Osteocyte (in vitro differentiated cells): ENCODE measurements at regions not wholly inside any gene's neighbourhood (a gene's known extent, or its start where the extent isn't known, plus 50 kb on each side); places are given as distances from the start of the nearest gene placed in this dataset.
"Not testable (repeated sequence)": the region's sequence is repeated elsewhere in the genome, so short reads cannot be mapped to it uniquely, and the experiment has no call there.

ENCODE experiments used
- DNase-seq: peaks from one replicate; pipeline ENCODE4 v3.0.0; 2021; ENCODE audit warnings: mixed read lengths; ENCODE audit not compliant: unreplicated experiment; ENCODE audit errors: extremely low spot score
- H3K27ac Mint-ChIP-seq: one replicate; pipeline ENCODE4 v1.8.0; 2021; ENCODE audit warnings: mild to moderate bottlenecking, mixed read lengths; ENCODE audit not compliant: unreplicated experiment
- H3K27me3 Mint-ChIP-seq: one replicate; pipeline ENCODE4 v1.8.0; 2021; ENCODE audit warnings: mixed read lengths; ENCODE audit not compliant: unreplicated experiment
- H3K36me3 Mint-ChIP-seq: one replicate; pipeline ENCODE4 v1.8.0; 2021; ENCODE audit warnings: mixed read lengths; ENCODE audit not compliant: unreplicated experiment
- H3K4me1 Mint-ChIP-seq: one replicate; pipeline ENCODE4 v1.8.0; 2021; ENCODE audit warnings: mixed read lengths; ENCODE audit not compliant: unreplicated experiment
- H3K4me3 Mint-ChIP-seq: one replicate; pipeline ENCODE4 v1.8.0; 2021; ENCODE audit warnings: mild to moderate bottlenecking, moderate library complexity, mixed read lengths; ENCODE audit not compliant: unreplicated experiment
- H3K9me3 Mint-ChIP-seq: one replicate; pipeline ENCODE4 v1.8.0; 2021; ENCODE audit warnings: mixed read lengths; ENCODE audit not compliant: unreplicated experiment
- TF ChIP-seq, protein P1 (sequence below): fragments of 200-600 bp; sonication (generic); IDR thresholded peaks from 2 replicates; pipeline ENCODE4 v1.5.0; 2021; ENCODE audit warnings: antibody characterized with exemption, mild to moderate bottlenecking, moderate library complexity

DNA sequence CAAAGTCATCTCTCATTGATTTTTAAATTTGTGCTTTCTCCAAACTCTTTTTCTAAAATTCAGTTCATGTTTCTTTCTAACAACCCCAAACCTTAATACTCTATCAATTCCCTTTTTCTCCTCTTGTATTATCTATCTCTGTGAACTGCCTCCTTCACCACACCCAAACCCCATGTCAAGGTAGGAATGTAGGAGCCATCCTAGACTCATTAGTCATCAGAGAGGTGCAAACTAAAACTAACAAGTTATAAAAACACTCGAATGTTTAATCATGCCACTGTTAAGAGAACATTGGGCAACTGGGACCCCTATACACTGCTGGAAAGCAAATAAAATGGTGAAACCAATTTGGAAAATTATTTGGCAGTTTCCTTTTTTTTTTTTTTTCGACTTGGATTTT lies 533.8 kb upstream of the LRRN3 start:
- DNase-seq: no peak
- H3K4me3 Mint-ChIP-seq: no peak overlapping the region
- no peaks in the 10 kb centered on the region for H3K4me1 Mint-ChIP-seq
- H3K27me3 Mint-ChIP-seq: no peaks in the 10 kb centered on the region
- no peaks in the 10 kb centered on the region for H3K36me3 Mint-ChIP-seq
- TF ChIP-seq, protein P1, sequence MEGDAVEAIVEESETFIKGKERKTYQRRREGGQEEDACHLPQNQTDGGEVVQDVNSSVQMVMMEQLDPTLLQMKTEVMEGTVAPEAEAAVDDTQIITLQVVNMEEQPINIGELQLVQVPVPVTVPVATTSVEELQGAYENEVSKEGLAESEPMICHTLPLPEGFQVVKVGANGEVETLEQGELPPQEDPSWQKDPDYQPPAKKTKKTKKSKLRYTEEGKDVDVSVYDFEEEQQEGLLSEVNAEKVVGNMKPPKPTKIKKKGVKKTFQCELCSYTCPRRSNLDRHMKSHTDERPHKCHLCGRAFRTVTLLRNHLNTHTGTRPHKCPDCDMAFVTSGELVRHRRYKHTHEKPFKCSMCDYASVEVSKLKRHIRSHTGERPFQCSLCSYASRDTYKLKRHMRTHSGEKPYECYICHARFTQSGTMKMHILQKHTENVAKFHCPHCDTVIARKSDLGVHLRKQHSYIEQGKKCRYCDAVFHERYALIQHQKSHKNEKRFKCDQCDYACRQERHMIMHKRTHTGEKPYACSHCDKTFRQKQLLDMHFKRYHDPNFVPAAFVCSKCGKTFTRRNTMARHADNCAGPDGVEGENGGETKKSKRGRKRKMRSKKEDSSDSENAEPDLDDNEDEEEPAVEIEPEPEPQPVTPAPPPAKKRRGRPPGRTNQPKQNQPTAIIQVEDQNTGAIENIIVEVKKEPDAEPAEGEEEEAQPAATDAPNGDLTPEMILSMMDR: no peak
- no peak overlapping the region for H3K27ac Mint-ChIP-seq
- H3K9me3 Mint-ChIP-seq: peaks cover 16% of the 10 kb centered on the region

DNA sequence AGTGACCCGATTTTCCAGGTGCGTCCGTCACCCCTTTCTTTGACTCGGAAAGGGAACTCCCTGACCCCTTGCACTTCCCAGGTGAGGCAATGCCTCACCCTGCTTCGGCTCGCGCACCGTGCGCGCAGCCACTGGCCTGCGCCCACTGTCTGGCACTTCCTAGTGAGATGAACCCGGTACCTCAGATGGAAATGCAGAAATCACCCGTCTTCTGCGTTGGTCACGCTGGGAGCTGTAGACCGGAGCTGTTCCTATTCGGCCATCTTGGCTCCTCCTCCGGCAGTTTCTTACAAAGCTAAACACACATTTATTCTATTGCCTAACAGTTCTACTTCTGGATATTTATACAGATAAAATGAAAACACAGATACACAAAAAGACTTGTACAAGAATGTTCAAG lies 527.6 kb upstream of the LRRN3 start:
- H3K27me3 Mint-ChIP-seq, H3K4me3 Mint-ChIP-seq, H3K4me1 Mint-ChIP-seq, H3K9me3 Mint-ChIP-seq, DNase-seq, H3K27ac Mint-ChIP-seq, H3K36me3 Mint-ChIP-seq: not testable (repeated sequence)

DNA sequence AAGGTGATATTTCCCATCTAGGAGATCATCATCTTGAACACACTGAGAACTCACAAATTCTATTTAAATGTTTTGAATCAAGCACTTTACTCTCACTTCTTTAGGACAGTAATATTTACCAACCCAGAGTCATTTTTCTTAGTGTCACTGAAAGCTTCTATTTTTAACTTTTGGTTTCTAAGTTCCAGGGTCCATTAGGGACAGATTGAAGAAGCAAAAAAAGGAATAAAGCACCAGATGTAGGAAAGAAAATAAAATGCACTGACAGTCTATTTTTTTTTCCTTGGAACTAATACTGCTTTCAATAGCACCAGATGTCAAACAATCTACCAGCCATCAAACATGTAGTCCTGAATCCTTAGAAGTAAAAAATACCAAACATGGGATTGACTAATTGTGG lies 526.7 kb upstream of the LRRN3 start:
- no peak overlapping the region for H3K4me3 Mint-ChIP-seq

DNA sequence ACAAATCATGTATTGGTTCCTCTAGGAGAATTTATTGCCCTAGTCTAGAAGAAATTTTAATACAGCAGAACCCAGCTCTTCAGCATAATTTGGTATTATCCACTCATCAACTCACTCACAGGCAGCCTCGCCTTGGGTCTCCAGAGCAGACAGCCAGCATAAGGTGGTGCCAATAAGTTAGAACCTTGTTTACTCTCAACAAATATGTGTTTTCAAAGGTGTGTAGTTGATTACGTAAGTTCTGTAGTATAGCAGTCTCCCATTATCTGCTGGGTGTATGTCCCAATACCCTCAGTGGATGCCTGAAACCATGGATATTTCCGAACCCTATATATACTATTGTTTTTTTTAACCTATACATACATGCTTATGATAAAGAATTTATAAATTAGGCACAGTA lies 522.5 kb upstream of the LRRN3 start:
- Mint-ChIP-seq H3K36me3 (no peaks in the 10 kb centered on the region), H3K4me1 (no peaks in the 10 kb centered on the region), H3K9me3 (no peaks in the 10 kb centered on the region), H3K4me3 (no peak overlapping the region), H3K27me3 (no peaks in the 10 kb centered on the region), H3K27ac (no peak overlapping the region)
- no peak for DNase-seq
- TF ChIP-seq, protein P1: no peak

More for the DNA sequence above, 526.7 kb upstream of the LRRN3 start:
- no peaks in the 10 kb centered on the region for H3K9me3 Mint-ChIP-seq
- TF ChIP-seq, protein P1: no peak
- no peak overlapping the region for H3K27ac Mint-ChIP-seq
- DNase-seq: no peak
- H3K27me3 Mint-ChIP-seq: no peaks in the 10 kb centered on the region
- no peaks in the 10 kb centered on the region for H3K36me3 Mint-ChIP-seq
- no peaks in the 10 kb centered on the region for H3K4me1 Mint-ChIP-seq

- TF ChIP-seq, protein P1: no peak
- H3K4me3 Mint-ChIP-seq: no peak overlapping the region
- DNase-seq: no peak
These were observed 522.0 kb upstream of the LRRN3 start for GRCh38 chr7:110568932-110569331.

More at GRCh38 chr7:110568932-110569331, 522.0 kb upstream of the LRRN3 start:
- Mint-ChIP-seq H3K27me3 (no peaks in the 10 kb centered on the region), H3K4me1 (peaks cover 3% of the 10 kb centered on the region), H3K9me3 (no peaks in the 10 kb centered on the region), H3K27ac (no peak overlapping the region), H3K36me3 (no peaks in the 10 kb centered on the region)
